ENCODE measurements at regions not wholly inside any gene's neighbourhood (a gene's known extent, or its start where the extent isn't known, plus 50 kb on each side); places are given as distances from the start of the nearest gene placed in this dataset.
"Not testable (repeated sequence)": the region's sequence is repeated elsewhere in the genome, so short reads cannot be mapped to it uniquely, and the experiment has no call there.

DNA sequence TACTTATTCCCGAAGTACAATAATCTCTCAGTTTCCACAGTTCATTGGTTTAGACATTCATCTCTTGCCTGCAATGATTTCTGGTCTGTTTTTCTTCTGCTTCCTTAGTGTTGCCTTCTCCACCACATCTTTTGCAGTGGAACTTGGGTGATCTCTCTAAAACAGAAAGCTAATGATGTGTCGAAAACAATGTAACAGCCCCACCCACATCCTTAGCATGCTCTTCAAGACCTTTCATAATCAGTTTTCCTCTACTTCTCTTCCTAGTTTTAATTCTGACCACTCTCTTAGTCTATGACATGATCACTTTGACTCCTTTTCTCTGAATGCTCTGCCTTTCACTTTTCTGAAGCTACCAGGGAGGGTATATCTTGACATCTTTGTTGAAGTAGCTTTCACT lies 1007.9 kb upstream of the CITED2 start:
- no peak for DNase-seq (ENCODE audit: low spot score)

DNA sequence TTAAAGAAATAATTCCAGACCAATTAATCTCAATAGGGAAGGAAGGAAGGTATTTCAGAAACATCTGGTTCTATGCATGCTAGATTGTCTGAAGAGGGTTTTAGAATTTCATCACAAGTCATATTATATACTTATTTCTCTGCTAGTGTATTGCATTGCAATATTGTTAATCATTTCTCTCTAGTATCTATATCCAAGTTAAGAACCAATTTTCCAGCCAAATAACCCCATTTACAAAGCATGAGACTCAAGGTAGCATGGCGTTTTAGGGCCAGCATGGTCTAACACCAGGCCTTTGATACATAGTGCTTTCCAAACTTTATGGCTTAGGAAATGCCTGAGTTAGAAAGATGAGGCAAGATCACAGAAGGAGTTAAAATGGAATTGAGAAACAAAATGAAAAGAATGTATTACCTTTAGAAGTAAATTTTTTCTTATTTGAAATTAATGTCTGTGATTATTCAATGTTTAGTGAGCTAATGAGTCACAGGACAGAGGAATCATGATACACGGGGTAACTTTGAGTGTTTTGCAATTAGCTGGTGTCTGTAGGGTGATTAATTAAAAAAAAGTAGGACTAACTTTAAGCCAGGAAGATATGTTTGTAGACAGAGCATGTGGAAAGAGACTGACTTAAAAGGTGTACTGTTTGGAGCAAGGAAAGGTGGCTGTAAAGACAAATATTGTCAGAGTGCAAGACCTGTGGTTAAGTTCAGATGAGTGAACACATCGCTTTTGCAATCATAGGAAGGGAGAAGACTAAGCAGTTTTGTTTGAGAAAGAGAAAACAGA lies 1006.2 kb upstream of the CITED2 start:
- DNase-seq (ENCODE audit: low spot score): no peak

DNA sequence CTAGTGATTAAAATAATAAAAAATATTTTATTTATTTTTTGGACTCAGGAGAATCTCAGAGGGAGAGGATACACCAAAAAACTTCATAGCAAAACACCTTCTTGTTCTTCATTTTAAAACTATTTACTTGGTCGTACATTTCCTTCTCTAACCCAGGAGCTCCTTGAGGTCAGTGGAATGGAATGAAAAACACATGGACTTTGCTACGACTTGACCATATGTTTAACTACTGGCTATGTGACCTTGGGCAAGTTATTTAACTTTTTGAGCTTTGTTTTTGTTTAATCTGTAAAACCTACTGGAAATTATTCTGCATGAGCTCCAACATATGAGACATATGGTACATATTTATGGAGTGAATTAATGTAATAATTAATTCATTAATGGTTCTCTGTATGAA lies 1005.5 kb upstream of the CITED2 start:
- no peak for DNase-seq (ENCODE audit: low spot score)

DNA sequence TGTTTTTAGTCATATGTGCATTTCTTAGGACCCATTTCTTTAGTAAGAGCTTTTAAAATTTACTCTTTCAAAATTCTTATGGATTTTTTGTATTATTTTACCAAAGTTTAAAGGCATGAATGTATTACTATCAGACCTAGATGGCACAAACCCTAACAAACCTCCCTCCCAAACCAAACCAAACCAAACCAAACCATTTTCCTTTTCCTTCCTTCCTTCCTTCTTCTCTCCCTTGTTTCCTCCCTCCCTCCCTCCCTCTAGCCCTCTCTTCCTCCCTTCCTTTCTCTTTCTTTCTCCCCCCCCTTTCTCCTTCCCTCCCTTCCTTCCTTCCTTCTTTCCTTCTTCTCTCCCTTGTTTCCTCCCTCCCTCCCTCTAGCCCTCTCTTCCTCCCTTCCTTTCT lies 1001.8 kb upstream of the CITED2 start:
- DNase-seq (ENCODE audit: low spot score): no peak

DNA sequence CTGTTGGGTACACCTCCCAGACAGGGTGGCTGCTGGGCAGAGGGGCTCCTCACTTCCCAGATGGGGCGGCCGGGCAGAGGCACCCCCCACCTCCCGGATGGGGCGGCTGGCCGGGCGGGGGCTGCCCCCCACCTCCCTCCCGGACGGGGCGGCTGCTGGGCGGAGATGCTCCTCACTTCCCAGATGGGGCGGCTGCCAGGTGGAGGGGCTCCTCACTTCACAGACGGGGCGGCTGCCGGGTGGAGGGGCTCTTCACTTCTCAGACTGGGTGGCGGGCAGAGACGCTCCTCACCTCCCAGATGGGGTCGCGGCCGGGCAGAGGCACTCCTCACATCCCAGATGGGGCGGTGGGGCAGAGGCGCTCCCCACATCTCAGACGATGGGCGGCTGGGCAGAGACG lies 999.3 kb upstream of the CITED2 start:
- DNase-seq (ENCODE audit: low spot score): not testable (repeated sequence)

DNA sequence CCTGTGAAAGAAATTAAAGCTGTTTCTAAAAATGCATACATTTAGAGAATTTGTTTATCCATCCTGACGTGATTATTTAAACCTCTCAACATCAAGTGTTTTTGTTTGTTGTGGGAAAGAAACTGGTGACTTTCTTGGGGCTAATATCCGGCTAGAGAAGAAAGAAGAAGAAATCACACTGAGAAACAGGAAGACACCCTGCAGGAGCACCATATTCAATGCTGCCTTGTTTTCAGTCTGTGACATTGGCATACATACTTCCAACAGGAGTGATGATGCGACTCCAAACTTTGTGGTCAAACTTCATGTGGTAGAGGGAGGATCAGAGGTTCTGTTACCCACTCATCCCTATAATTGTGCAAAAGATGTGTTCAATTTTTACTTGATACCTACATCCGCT lies 997.6 kb upstream of the CITED2 start:
- DNase-seq (ENCODE audit: low spot score): no peak

DNA sequence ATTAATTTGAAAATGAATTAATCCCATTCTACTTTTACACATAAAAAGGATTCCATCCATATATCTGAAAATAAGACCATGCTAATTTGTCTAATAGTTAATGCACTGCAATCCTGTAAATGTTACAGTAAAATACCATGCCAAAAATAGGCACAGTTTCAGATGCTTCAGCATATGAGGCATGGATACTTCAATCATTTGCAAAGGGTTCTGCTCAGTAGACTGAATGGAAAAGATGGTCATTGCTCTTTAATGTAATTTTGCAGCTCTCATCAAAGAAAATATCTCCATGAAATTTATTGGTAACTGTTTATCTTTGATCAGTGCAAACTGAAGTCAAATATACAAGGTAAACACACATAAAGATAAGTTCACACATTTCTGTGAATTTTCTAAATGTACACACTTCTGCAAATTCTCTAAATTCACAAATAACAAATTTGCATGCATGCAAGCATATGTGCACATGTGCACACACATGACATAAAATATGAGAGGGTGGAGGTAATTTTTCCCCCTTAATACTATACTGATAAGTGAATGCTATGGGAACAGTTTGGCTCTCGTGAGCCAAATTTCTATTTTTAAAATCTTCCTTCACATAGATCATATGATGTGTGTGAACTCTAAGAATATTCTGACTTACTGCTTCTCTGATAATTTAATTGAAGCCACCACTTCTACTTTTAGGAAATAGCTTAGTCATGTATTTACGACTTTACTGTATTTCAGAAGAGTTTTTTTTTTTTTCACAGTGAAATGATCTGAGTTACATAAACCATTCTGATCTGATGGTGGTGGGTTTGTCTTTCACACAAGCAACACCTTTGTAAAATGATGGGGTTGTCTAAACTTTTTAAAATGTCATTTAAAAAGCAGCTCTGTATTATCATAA lies 996.8 kb upstream of the CITED2 start:
- no peak for DNase-seq (ENCODE audit: low spot score)

DNA sequence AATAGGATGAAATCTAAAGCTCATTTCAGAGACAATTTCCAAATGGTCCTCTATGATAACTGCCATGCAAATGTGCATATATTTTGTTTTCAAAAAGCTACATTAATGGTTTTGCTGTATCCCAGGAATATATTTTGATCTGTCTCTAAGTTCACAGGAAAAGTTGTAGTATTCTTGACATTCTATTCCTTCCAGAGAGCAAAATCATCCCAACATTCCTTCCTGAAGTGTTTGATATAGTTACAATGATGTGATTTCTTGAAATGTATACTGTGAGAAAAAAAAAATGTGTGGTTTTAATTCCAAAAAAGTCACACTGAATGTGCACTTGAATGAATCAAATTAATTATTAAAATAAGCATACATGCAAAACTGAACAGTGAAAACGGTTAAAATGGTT lies 996.0 kb upstream of the CITED2 start:
- no peak for DNase-seq (ENCODE audit: low spot score)

DNA sequence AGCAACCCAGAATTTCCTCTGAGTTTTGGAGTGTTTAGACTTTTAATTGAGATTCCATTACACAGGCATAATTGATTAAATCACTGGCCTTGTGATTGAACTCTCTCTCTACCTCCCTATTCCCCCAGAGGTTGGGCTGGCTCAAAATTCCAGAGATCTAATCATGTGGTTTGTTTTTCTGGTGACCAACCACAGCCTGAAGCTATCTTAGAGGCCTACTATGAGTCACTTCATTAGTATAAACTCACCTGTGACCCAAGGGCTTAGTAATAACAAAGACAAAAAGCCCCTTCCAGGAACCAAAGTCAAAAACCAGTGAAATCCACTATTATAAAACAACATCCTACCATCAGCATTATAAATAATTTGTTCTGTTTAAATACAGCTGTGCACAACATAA lies 992.5 kb upstream of the CITED2 start:
- DNase-seq (ENCODE audit: low spot score): no peak

DNA sequence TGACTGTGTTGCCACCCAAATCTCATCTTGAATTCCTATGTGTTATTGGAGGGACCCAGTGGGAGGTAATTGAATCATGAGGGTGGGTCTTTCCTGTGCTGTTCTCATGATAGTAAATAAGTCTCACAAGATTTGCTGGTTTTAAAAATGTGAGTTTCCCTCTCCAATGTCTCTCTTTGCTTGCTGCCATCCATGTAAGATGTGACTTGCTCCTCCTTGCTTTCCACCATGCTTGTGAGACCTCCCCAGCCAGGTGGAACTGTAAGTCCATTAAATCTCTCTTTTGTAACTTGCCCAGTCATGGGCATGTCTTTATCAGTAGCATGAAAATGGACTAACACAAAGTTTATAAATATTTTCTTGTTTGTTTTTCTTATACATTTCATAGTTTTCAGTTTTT lies 990.5 kb upstream of the CITED2 start:
- DNase-seq (ENCODE audit: low spot score): no peak

DNA sequence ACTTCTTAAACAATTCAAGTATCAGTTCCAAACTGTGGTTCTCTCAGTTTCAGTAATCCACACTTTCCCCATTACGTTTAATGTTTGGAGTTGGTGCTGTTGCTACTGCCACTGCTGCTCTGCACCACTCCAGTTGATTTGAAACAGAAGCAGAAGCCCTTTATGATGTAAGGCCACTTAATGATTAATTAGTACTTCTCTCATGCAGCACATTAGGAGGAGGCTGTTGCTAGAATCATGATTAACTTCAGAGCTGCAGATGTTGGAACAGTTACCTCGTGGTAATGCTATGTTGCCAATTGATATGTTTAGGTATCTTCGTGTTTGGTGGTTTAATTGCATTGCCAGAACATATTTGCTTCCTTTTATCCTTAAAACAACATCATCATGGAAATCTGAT lies 986.2 kb upstream of the CITED2 start:
- DNase-seq (ENCODE audit: low spot score): no peak

DNA sequence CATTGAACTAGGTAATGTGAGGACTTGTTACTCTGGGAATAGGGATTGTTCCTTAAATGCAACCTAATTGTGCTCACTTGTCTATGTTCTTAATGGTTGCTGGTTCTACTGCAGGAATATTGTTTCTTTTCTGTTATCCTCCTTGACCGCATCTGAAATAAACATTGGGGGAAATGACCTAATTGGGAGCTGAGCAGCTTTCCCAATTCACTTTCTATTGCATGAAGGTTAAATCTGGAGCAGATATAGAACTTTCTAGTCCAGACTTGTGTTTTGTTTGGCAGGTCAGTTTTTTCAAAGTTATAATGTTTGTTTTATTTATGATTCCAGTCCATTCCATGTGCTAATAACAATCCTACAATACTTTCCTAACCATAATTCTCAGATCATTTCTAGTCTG lies 981.0 kb upstream of the CITED2 start:
- DNase-seq (ENCODE audit: low spot score): no peak

DNA sequence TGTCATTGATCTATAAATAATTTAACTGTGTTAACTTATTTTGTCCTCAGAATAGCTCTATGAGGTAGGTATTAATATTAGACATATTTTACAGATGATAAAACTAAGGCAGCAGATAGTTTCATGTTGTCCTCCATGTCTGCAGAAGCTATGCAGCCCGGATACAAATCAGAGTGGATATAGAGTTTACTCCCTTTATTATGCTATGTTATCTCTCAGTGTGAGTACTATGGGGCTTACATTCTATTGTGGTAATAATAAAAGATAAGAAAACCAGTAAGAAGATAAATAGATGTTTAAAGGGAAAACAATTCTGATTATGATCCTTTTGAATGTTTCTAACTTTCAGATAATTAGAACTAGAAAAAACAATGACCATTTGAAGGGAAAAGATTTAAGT lies 979.8 kb upstream of the CITED2 start:
- no peak for DNase-seq (ENCODE audit: low spot score)

DNA sequence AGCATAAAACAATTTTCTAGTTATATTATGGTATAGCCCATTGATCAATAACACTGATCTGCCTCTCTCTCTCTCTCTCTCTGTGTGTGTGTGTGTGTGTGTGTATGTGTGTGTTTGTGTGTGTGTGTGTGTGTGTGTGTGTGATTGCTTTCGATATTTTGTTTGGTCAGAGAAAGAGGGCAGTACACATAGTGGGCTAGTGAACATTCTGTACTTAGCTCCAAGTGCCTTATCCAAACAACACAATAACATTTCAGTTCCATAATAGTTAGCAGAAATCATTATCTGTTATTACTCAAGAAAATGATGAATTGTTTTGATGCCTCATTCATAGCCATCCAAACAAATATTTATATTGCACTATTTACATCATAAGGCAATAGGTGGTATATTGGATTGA lies 979.1 kb upstream of the CITED2 start:
- no peak for DNase-seq (ENCODE audit: low spot score)

DNA sequence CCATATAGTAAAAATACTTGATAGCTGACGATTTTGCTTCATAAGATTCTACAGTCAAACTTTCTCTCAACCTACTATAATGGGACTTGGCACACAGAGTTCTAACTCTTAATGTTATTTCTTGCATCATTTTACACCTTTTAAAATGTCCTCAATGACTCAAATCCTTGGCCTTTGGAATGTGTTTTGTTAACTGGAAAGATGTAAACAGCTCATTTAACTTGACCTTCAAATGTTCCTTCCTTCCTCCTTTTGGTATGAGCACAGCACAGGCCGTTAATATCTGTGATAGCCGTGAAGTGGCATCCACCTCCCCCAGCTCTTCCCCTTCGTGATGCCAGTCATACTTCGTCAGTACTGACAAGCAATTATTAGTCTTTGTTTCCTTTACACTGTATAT lies 972.0 kb upstream of the CITED2 start:
- DNase-seq (ENCODE audit: low spot score): no peak

DNA sequence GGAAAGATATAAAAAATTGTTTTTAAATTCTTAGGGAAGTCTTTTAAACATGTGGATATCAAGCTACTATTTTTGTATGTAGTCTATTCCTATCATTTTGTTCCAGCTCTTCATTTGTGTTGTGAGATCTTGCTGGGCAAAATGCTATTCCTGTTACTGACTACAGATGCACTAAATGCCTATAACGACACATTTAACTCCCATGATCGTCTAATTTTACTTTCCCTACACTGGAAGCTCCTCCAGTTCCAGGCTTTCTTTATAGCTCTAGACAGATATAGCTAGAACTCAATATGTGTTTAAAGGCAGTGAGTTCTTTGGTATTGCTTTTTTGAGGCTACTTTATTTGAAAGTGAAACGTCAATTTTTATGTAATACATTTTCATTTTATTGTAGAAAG lies 971.5 kb upstream of the CITED2 start:
- no peak for DNase-seq (ENCODE audit: low spot score)

DNA sequence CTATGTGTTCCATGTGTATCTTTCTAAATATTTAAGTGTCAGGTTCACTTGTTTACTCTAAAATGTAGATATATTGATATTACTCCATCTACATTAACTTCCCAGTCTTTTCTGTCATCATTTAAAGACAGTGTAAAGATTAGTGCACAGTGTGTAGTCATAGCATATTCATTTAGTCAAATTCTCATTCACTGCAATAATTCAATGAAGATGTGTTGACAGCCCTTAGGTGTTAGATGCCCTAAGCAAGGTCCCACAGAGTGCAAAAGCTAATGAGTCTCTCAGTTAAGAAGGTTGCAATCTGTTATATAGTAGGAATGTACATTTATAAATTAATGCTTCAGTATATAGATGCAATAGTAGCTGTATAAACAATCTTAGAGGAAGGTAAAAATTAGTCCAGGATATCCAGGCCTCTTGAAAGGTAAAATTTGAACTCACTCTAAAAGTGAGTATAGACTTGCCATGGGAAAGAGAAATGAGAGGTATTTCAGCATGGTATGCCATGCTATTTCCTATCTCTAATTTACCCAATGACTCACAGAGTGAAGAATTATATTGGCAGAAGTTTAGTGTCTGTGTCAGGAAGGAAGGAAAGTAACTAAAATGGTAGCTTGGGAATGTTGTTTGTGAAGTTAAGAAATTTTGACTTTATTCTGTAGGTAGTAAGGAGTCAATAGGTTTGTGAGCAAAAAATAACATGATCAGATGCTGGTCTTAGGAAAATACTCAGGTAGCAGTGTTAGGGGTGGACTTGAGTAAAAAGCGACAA lies 969.9 kb upstream of the CITED2 start:
- DNase-seq (ENCODE audit: low spot score): no peak

DNA sequence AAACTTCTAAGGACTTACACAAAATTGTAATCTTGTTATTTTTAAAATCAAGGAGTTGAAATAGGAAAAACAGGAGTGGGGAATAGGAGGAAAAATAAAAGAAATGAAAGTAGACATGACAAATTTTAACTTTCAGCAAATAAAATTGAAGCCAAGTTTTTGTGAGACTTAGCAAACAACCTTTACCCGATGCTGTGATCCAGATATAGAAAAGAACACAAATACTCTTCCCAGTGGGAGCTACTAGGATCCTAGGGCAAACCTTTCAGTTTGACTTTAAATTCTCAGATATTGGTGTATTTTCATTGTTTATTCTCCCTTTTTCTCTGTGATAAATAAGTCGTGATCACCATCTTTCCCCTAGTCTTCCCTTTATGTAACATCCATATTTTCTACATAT lies 968.7 kb upstream of the CITED2 start:
- DNase-seq (ENCODE audit: low spot score): no peak

DNA sequence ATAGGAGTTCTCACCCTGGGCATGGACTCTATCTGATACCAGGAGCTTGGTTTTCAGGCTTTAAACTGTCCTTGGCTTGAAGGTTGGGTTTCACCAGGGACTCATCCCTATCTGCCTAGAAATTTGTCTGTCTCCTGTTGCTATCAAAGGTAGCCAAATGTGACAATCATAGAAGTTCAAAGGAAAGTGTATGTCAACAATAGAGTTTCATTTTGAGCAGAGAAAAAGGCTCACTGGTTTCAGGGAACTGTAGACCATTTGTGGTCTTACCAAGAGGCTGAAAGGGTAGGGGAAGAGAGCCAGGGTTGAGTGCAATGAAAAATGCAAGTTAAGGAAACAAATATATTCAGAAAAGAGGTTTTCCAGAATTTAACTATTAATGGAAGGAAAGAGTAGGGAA lies 966.8 kb upstream of the CITED2 start:
- DNase-seq (ENCODE audit: low spot score): no peak

DNA sequence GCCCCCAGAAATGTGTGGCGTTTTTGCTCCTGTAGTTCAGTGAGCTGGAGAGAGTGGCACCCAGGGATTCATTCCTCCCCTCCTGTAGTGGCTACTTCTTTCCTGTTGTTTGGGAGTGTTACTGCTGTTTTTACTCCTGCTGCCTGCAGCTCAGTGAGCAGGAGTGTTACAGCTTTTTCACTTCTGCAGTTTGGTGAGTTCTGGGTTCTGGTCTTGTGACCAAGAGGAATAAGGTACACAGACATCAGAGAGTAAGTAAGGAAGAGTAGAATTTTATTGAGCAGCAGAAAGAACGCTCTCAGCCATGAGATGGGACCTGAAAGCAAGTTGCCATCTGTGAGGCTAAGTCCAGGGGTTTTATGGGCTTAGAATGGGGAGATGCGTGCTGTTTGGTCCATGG lies 966.3 kb upstream of the CITED2 start:
- no peak for DNase-seq (ENCODE audit: low spot score)

DNA sequence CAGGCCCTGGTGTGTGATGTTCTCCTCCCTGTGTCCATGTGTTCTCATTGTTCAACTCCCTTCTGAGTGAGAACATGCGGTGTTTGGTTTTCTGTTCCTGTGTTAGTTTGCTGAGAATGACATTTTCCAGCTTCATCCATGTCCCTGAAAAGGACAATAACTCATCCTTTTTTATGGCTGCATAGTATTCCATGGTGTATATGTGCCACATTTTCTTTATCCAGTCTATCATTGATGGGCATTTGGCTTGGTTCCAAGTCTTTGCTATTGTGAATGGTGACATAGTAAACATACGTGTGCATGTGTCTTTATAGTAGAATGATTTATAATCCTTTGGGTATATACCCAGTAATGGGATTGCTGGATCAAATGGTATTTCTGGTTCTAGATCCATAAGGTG lies 964.6 kb upstream of the CITED2 start:
- DNase-seq (ENCODE audit: low spot score): not testable (repeated sequence)

DNA sequence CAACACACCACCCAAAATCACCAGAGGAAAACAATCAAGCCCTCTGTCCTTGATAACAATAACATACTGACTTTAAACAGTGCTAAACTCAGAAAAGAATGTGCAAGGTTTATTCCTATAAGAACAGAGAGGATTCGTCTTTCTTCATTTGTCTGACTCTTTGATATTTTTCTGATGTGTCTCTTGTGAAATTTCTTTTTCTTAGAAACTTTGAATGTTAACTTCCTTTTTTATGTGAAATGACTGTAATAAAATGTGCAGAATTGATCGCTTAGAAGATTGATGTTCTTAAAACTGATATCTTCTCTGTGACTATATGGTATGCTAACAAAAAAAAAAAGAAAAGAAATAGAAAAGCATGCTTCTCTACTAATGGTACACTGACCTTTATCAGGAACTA lies 947.4 kb upstream of the CITED2 start:
- no peak for DNase-seq (ENCODE audit: low spot score)

Data from CD4-positive, alpha-beta T cell treated with Interleukin-2 at 100 ng/mL for 4 hours (primary cell).